ENCODE measurements at regions not wholly inside any gene's neighbourhood (a gene's known extent, or its start where the extent isn't known, plus 50 kb on each side); places are given as distances from the start of the nearest gene placed in this dataset.

GRCh38 chr9:29656641-29657406 lies 2083.5 kb upstream of the C9orf72 start:
- Histone ChIP-seq H3K36me3 (ENCODE audit: control insufficient read depth, low read length) (no peaks in the 10 kb centered on the region), H3K4me1 (ENCODE audit: control insufficient read depth, low read length) (no peaks in the 10 kb centered on the region), H3K4me2 (ENCODE audit: low read length) (no peak overlapping the region), H3K9me3 (ENCODE audit: control insufficient read depth, insufficient read depth, low read length) (no peaks in the 10 kb centered on the region), H4K20me1 (ENCODE audit: control insufficient read depth, insufficient read depth, low read depth, low read length) (no peaks in the 10 kb centered on the region), H3F3A (ENCODE audit: control insufficient read depth, insufficient read depth) (no peaks in the 10 kb centered on the region), H3K9me2 (replicated peaks; ENCODE audit: control insufficient read depth, low read length) (no peaks in the 10 kb centered on the region), H3K79me2 (ENCODE audit: control insufficient read depth, low read length) (no peaks in the 10 kb centered on the region), H3K27me3 (ENCODE audit: control insufficient read depth, low read length) (no peaks in the 10 kb centered on the region), H3K27ac (ENCODE audit: low read depth, low read length) (no peak overlapping the region), H3K4me3 (ENCODE audit: low read length) (no peak overlapping the region)
- TF ChIP-seq, protein P1, sequence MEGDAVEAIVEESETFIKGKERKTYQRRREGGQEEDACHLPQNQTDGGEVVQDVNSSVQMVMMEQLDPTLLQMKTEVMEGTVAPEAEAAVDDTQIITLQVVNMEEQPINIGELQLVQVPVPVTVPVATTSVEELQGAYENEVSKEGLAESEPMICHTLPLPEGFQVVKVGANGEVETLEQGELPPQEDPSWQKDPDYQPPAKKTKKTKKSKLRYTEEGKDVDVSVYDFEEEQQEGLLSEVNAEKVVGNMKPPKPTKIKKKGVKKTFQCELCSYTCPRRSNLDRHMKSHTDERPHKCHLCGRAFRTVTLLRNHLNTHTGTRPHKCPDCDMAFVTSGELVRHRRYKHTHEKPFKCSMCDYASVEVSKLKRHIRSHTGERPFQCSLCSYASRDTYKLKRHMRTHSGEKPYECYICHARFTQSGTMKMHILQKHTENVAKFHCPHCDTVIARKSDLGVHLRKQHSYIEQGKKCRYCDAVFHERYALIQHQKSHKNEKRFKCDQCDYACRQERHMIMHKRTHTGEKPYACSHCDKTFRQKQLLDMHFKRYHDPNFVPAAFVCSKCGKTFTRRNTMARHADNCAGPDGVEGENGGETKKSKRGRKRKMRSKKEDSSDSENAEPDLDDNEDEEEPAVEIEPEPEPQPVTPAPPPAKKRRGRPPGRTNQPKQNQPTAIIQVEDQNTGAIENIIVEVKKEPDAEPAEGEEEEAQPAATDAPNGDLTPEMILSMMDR (IDR thresholded peaks at IDR 0.05; ENCODE audit: low read depth, low read length, poor library complexity, severe bottlenecking), result no peak
- TF ChIP-seq EZH2phosphoT487 (IDR thresholded peaks at IDR 0.05; ENCODE audit: borderline replicate concordance, low read length), result no peak

DNA sequence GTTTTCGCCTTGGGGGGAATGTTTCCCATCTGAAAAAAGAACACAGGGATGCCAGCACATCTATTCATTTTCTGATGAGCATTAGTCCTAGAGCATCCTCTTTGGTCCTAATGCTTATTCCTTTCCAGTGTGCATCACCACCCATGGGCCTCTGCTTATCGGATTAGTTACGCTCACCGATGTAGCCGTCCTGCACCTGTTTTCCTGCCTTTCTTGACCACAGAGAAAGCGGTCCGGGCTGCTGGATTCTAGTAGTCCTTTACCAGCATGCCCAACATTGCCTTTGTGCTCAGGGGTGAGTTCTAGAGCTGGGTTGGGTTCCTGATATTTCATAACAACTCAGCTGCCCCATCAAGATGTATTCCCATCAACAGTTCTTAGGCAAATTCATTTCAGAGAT lies 2084.5 kb upstream of the C9orf72 start:
- no peak overlapping the region for H3K27ac ChIP-seq (ENCODE audit: low read depth, low read length)
- no peaks in the 10 kb centered on the region for H3K36me3 ChIP-seq (ENCODE audit: control insufficient read depth, low read length)
- H3K9me3 ChIP-seq (ENCODE audit: control insufficient read depth, insufficient read depth, low read length), result no peaks in the 10 kb centered on the region
- H3K4me1 ChIP-seq (ENCODE audit: control insufficient read depth, low read length), result no peaks in the 10 kb centered on the region
- no peaks in the 10 kb centered on the region for H4K20me1 ChIP-seq (ENCODE audit: control insufficient read depth, insufficient read depth, low read depth, low read length)
- H3K4me2 ChIP-seq (ENCODE audit: low read length), result no peak overlapping the region
- no peaks in the 10 kb centered on the region for H3K27me3 ChIP-seq (ENCODE audit: control insufficient read depth, low read length)
- no peak overlapping the region for H3K4me3 ChIP-seq (ENCODE audit: low read length)
- H3K79me2 ChIP-seq (ENCODE audit: control insufficient read depth, low read length), result no peaks in the 10 kb centered on the region
- no peaks in the 10 kb centered on the region for H3F3A ChIP-seq (ENCODE audit: control insufficient read depth, insufficient read depth)
- TF ChIP-seq EZH2phosphoT487 (IDR thresholded peaks at IDR 0.05; ENCODE audit: borderline replicate concordance, low read length), result no peak
- TF ChIP-seq, protein P1 (IDR thresholded peaks at IDR 0.05; ENCODE audit: low read depth, low read length, poor library complexity, severe bottlenecking), result no peak
- H3K9me2 ChIP-seq (replicated peaks; ENCODE audit: control insufficient read depth, low read length), result no peaks in the 10 kb centered on the region

DNA sequence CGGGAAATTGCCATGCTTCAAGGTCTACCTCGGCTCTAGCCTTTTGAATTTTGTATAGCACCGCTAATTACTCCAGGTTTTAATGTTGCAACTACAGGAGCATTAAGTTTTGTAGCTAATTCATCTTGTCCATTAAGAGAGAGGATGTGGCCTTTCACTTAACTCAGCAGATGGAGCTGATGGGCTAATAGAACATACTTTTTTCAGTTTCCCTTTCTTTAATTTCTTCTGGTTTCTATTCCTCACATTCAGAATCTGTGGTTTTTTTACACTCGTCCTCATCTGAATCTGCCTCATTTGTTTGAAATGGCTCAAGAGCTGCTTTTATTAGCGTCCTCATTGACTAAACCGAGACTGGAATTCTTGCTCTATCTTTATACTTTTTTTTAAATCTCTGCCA lies 2085.7 kb upstream of the C9orf72 start:
- no peaks in the 10 kb centered on the region for H3K36me3 ChIP-seq (ENCODE audit: control insufficient read depth, low read length)
- no peaks in the 10 kb centered on the region for H3F3A ChIP-seq (ENCODE audit: control insufficient read depth, insufficient read depth)
- no peaks in the 10 kb centered on the region for H3K9me2 ChIP-seq (replicated peaks; ENCODE audit: control insufficient read depth, low read length)
- H3K4me3 ChIP-seq (ENCODE audit: low read length), result no peak overlapping the region
- no peak overlapping the region for H3K4me2 ChIP-seq (ENCODE audit: low read length)
- H3K79me2 ChIP-seq (ENCODE audit: control insufficient read depth, low read length), result no peaks in the 10 kb centered on the region
- no peaks in the 10 kb centered on the region for H3K27me3 ChIP-seq (ENCODE audit: control insufficient read depth, low read length)
- no peak overlapping the region for H3K27ac ChIP-seq (ENCODE audit: low read depth, low read length)
- no peaks in the 10 kb centered on the region for H4K20me1 ChIP-seq (ENCODE audit: control insufficient read depth, insufficient read depth, low read depth, low read length)
- no peaks in the 10 kb centered on the region for H3K9me3 ChIP-seq (ENCODE audit: control insufficient read depth, insufficient read depth, low read length)
- TF ChIP-seq EZH2phosphoT487 (IDR thresholded peaks at IDR 0.05; ENCODE audit: borderline replicate concordance, low read length), result no peak
- TF ChIP-seq, protein P1 (IDR thresholded peaks at IDR 0.05; ENCODE audit: low read depth, low read length, poor library complexity, severe bottlenecking), result no peak
- H3K4me1 ChIP-seq (ENCODE audit: control insufficient read depth, low read length), result no peaks in the 10 kb centered on the region

Data from DOHH2 (cell line).